ENCODE measurements at regions not wholly inside any gene's neighbourhood (a gene's known extent, or its start where the extent isn't known, plus 50 kb on each side); places are given as distances from the start of the nearest gene placed in this dataset.

- H3K27me3 ChIP-seq (ENCODE audit: control insufficient read depth in 3 of 3, insufficient read depth in 3 of 3, low read length in 2 of 3), result no peaks in the 10 kb centered on the region
- H3K4me1 ChIP-seq (ENCODE audit: control insufficient read depth in 5 of 5, insufficient read depth in 5 of 5, low read length in 5 of 5), result peaks cover 0 to 2% (median 0%) of the 10 kb centered on the region in 5 donors
- H3K9me3 ChIP-seq (ENCODE audit: control insufficient read depth in 4 of 4, insufficient read depth in 3 of 4, low read length in 3 of 4), result peaks cover 0 to 3% (median 0%) of the 10 kb centered on the region in 4 donors
- no peak overlapping the region for H3K9ac ChIP-seq (ENCODE audit: insufficient read depth in 1 of 2, low read length in 2 of 2)
- ATAC-seq (ENCODE audit: insufficient read depth, low FRiP score) (no peak), DNase-seq (no peak)
- no peak overlapping the region for H3K4me3 ChIP-seq
- 97% methylated on average over 2 of the region's 2 CpGs for WGBS, 2 donors
- TF ChIP-seq CTCF (IDR thresholded peaks at IDR 0.05; ENCODE audit: control extremely low read depth, extremely low read depth), result no peak
- H3K27ac ChIP-seq (ENCODE audit: low read depth in 1 of 2, low read length in 1 of 2), result no peak overlapping the region
- no peaks in the 10 kb centered on the region for H3K36me3 ChIP-seq (ENCODE audit: control insufficient read depth in 4 of 4, insufficient read depth in 4 of 4, low read length in 4 of 4)
Observed at GRCh38 chr5:68467208-68467607, 251.7 kb downstream of the PIK3R1 start.

GRCh38 chr5:68467794-68468193 lies 252.2 kb downstream of the PIK3R1 start:
- Histone ChIP-seq H3K27me3 (ENCODE audit: control insufficient read depth in 3 of 3, insufficient read depth in 3 of 3, low read length in 2 of 3) (no peaks in the 10 kb centered on the region), H3K27ac (ENCODE audit: low read depth in 1 of 2, low read length in 1 of 2) (no peak overlapping the region), H3K9ac (ENCODE audit: insufficient read depth in 1 of 2, low read length in 2 of 2) (no peak overlapping the region), H3K36me3 (ENCODE audit: control insufficient read depth in 4 of 4, insufficient read depth in 4 of 4, low read length in 4 of 4) (no peaks in the 10 kb centered on the region), H3K4me3 (no peak overlapping the region), H3K4me1 (ENCODE audit: control insufficient read depth in 5 of 5, insufficient read depth in 5 of 5, low read length in 5 of 5) (peaks cover 0 to 2% (median 0%) of the 10 kb centered on the region in 5 donors), H3K9me3 (ENCODE audit: control insufficient read depth in 4 of 4, insufficient read depth in 3 of 4, low read length in 3 of 4) (peaks cover 0 to 3% (median 0%) of the 10 kb centered on the region in 4 donors)
- ATAC-seq (ENCODE audit: insufficient read depth, low FRiP score) (no peak), DNase-seq (no peak)
- TF ChIP-seq CTCF (IDR thresholded peaks at IDR 0.05; ENCODE audit: control extremely low read depth, extremely low read depth), result no peak
- WGBS, 2 donors, result 84 to 96% methylated on average over 2 of the region's 2 CpGs

GRCh38 chr5:68468322-68468721 lies 252.8 kb downstream of the PIK3R1 start:
- no peak for TF ChIP-seq CTCF (IDR thresholded peaks at IDR 0.05; ENCODE audit: control extremely low read depth, extremely low read depth)
- no peak overlapping the region for H3K27ac ChIP-seq (ENCODE audit: low read depth in 1 of 2, low read length in 1 of 2)
- DNase-seq (no peak), ATAC-seq (ENCODE audit: insufficient read depth, low FRiP score) (no peak)
- 95 to 98% methylated on average over 4 of the region's 4 CpGs for WGBS, 2 donors
- no peaks in the 10 kb centered on the region for H3K36me3 ChIP-seq (ENCODE audit: control insufficient read depth in 4 of 4, insufficient read depth in 4 of 4, low read length in 4 of 4)
- H3K9ac ChIP-seq (ENCODE audit: insufficient read depth in 1 of 2, low read length in 2 of 2), result no peak overlapping the region
- no peaks in the 10 kb centered on the region for H3K27me3 ChIP-seq (ENCODE audit: control insufficient read depth in 3 of 3, insufficient read depth in 3 of 3, low read length in 2 of 3)
- peaks cover 0 to 3% (median 0%) of the 10 kb centered on the region in 4 donors for H3K9me3 ChIP-seq (ENCODE audit: control insufficient read depth in 4 of 4, insufficient read depth in 3 of 4, low read length in 3 of 4)
- no peak overlapping the region for H3K4me3 ChIP-seq
- H3K4me1 ChIP-seq (ENCODE audit: control insufficient read depth in 5 of 5, insufficient read depth in 5 of 5, low read length in 5 of 5), result peaks cover 0 to 2% (median 0%) of the 10 kb centered on the region in 5 donors

GRCh38 chr5:68475476-68475983 lies 260.0 kb downstream of the PIK3R1 start:
- Histone ChIP-seq H3K27ac (ENCODE audit: low read depth in 1 of 2, low read length in 1 of 2) (no peak overlapping the region), H3K9me3 (ENCODE audit: control insufficient read depth in 4 of 4, insufficient read depth in 3 of 4, low read length in 3 of 4) (no peaks in the 10 kb centered on the region), H3K4me1 (ENCODE audit: control insufficient read depth in 5 of 5, insufficient read depth in 5 of 5, low read length in 5 of 5) (peaks cover 0 to 23% (median 13%) of the 10 kb centered on the region in 5 donors), H3K27me3 (ENCODE audit: control insufficient read depth in 3 of 3, insufficient read depth in 3 of 3, low read length in 2 of 3) (no peaks in the 10 kb centered on the region), H3K36me3 (ENCODE audit: control insufficient read depth in 4 of 4, insufficient read depth in 4 of 4, low read length in 4 of 4) (no peaks in the 10 kb centered on the region), H3K9ac (ENCODE audit: insufficient read depth in 1 of 2, low read length in 2 of 2) (no peak overlapping the region), H3K4me3 (no peak overlapping the region)
- TF ChIP-seq CTCF (IDR thresholded peaks at IDR 0.05; ENCODE audit: control extremely low read depth, extremely low read depth), result no peak
- DNase-seq, result no peak
- WGBS, 2 donors, result 92 to 95% methylated on average over 7 of the region's 7 CpGs
- no peak for ATAC-seq (ENCODE audit: insufficient read depth, low FRiP score)

Measured in lung (tissue), 11 donors.